HUES64 (cell line): ENCODE measurements at regions not wholly inside any gene's neighbourhood (a gene's known extent, or its start where the extent isn't known, plus 50 kb on each side); places are given as distances from the start of the nearest gene placed in this dataset.
"Not testable (repeated sequence)": the region's sequence is repeated elsewhere in the genome, so short reads cannot be mapped to it uniquely, and the experiment has no call there.

Experiments
- H3K27ac ChIP-seq: 2 replicates; pipeline ENCODE4 v1.7.0; 2013; ENCODE audit warnings: low read depth, low read length, inconsistent platforms
- H3K27me3 ChIP-seq: 2 replicates; pipeline ENCODE4 v1.6.1; 2013; ENCODE audit warnings: mild to moderate bottlenecking, low read length; ENCODE audit not compliant: insufficient read depth
- H3K36me3 ChIP-seq: 2 replicates; pipeline ENCODE4 v1.6.1; 2013; ENCODE audit warnings: mild to moderate bottlenecking, low read length; ENCODE audit not compliant: insufficient read depth
- H3K4me1 ChIP-seq: 2 replicates; pipeline ENCODE4 v1.6.1; 2013; ENCODE audit warnings: mild to moderate bottlenecking, low read length, moderate library complexity; ENCODE audit not compliant: insufficient read depth
- H3K4me3 ChIP-seq: 2 replicates; pipeline ENCODE4 v1.5.1; 2013; ENCODE audit warnings: mild to moderate bottlenecking, low read length, moderate library complexity
- H3K9ac ChIP-seq: 2 replicates; pipeline ENCODE4 v1.6.1; 2013; ENCODE audit warnings: mild to moderate bottlenecking, low read depth, low read length
- H3K9me3 ChIP-seq: 2 replicates; pipeline ENCODE4 v1.6.1; 2013; ENCODE audit warnings: low read depth, low read length; ENCODE audit not compliant: insufficient read depth
- WGBS: fragments of 150-250, 120-280 bp; methylation state at CpG from one replicate; pipeline ENCODE4 v1.1.7; 2013; ENCODE audit warnings: missing lambda C conversion rate; 5-methylcytosine and 5-hydroxymethylcytosine counted together

GRCh38 chr20:19129976-19130612 lies 82.3 kb upstream of the SLC24A3 start:
- no peak overlapping the region for H3K9ac ChIP-seq
- no peak overlapping the region for H3K27ac ChIP-seq
- no peak overlapping the region for H3K4me3 ChIP-seq
- WGBS: 76% methylated on average over 5 of the region's 5 CpGs
- peaks cover 9% of the 10 kb centered on the region; the same call in 1 of the 2 replicates for H3K9me3 ChIP-seq
- no peaks in the 10 kb centered on the region for H3K36me3 ChIP-seq
- H3K27me3 ChIP-seq: no peaks in the 10 kb centered on the region
- no peaks in the 10 kb centered on the region for H3K4me1 ChIP-seq

- Histone ChIP-seq H3K4me1 (no peaks in the 10 kb centered on the region), H3K4me3 (no peak overlapping the region), H3K36me3 (no peaks in the 10 kb centered on the region), H3K9me3 (peaks cover 14% of the 10 kb centered on the region; the same call in 1 of the 2 replicates), H3K9ac (no peak overlapping the region), H3K27me3 (no peaks in the 10 kb centered on the region), H3K27ac (no peak overlapping the region)
- 76% methylated on average over 1 of the region's 4 CpGs for WGBS
Observed at GRCh38 chr20:19130613-19130984, 81.8 kb upstream of the SLC24A3 start.

DNA sequence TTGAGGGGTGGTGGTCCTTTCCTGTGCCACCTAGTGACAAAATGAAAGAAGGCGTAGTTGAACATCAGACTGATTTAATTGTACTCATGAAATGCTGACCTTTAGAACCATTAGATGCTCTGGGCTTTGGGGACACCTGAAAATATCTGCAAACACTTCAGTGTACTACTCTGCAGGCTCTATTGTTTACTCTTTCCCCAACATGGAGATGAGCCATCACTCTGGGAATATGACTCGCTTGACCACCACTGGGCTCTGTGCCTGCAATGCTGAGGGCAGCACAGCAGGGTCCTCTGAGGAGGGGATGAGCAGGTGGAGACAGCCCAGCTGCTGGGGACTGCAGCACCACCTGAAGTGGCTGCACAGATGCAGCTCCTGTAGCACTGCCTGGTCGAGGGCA lies 74.8 kb upstream of the SLC24A3 start:
- 92% methylated on average over 3 of the region's 3 CpGs for WGBS
- no peaks in the 10 kb centered on the region for H3K27me3 ChIP-seq

GRCh38 chr20:19138758-19139157 lies 73.7 kb upstream of the SLC24A3 start:
- Histone ChIP-seq H3K36me3 (no peaks in the 10 kb centered on the region), H3K4me1 (no peaks in the 10 kb centered on the region), H3K9ac (no peak overlapping the region), H3K9me3 (peaks cover 41% of the 10 kb centered on the region), H3K4me3 (no peak overlapping the region), H3K27me3 (no peaks in the 10 kb centered on the region), H3K27ac (no peak overlapping the region)
- WGBS: 79% methylated on average over 1 of the region's 1 CpG

More for the DNA sequence above, 74.8 kb upstream of the SLC24A3 start:
- Histone ChIP-seq H3K9ac (no peak overlapping the region), H3K27ac (no peak overlapping the region), H3K9me3 (peaks cover 41% of the 10 kb centered on the region), H3K4me1 (no peaks in the 10 kb centered on the region), H3K4me3 (no peak overlapping the region), H3K36me3 (no peaks in the 10 kb centered on the region)

GRCh38 chr20:19139584-19139983 lies 72.9 kb upstream of the SLC24A3 start:
- 93% methylated on average over 2 of the region's 2 CpGs for WGBS
- H3K27ac ChIP-seq, H3K27me3 ChIP-seq, H3K9ac ChIP-seq, H3K4me1 ChIP-seq, H3K4me3 ChIP-seq, H3K36me3 ChIP-seq: not testable (repeated sequence)
- H3K9me3 ChIP-seq: peaks cover 38% of the 10 kb centered on the region

- WGBS: 93% methylated on average over 3 of the region's 3 CpGs
- Histone ChIP-seq H3K27me3 (no peaks in the 10 kb centered on the region), H3K9me3 (peaks cover 18% of the 10 kb centered on the region), H3K27ac (no peak overlapping the region), H3K9ac (no peak overlapping the region), H3K4me1 (no peaks in the 10 kb centered on the region), H3K4me3 (no peak overlapping the region), H3K36me3 (no peaks in the 10 kb centered on the region)
Observed at GRCh38 chr20:19141998-19142397, 70.4 kb upstream of the SLC24A3 start.

- 94% methylated on average over 2 of the region's 2 CpGs for WGBS
- no peaks in the 10 kb centered on the region for H3K4me1 ChIP-seq
- H3K9me3 ChIP-seq: peaks cover 13% of the 10 kb centered on the region
- H3K36me3 ChIP-seq: no peaks in the 10 kb centered on the region
- H3K9ac ChIP-seq: no peak overlapping the region
- H3K27me3 ChIP-seq: no peaks in the 10 kb centered on the region
- H3K4me3 ChIP-seq: no peak overlapping the region
- H3K27ac ChIP-seq: no peak overlapping the region
Observed at GRCh38 chr20:19143890-19144289, 68.6 kb upstream of the SLC24A3 start.

DNA sequence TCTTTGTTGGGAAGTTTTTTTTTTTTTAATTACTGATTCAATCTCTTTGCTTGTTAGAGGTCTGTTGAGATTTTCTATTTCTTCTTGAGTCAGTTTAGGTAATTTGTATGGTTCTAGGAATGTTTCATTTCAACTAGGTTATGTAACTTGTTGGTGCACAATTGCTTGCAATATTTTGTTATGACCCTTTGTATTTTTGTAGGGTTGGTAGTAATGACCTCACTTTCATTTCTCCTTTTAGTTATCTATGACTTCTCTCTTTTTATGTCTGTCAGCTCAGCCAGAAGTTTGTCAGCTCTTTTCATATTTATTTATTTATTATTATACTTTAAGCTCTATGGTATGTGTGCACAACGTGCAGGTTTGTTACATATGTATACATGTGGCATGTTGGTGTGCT lies 51.1 kb upstream of the SLC24A3 start:
- no peak overlapping the region for H3K27ac ChIP-seq
- no peaks in the 10 kb centered on the region for H3K4me1 ChIP-seq
- no CpG with 5 or more reads among the region's 1 CpG for WGBS

More for the DNA sequence above, 51.1 kb upstream of the SLC24A3 start:
- Histone ChIP-seq H3K9ac (no peak overlapping the region), H3K9me3 (no peaks in the 10 kb centered on the region), H3K4me3 (no peak overlapping the region), H3K27me3 (no peaks in the 10 kb centered on the region), H3K36me3 (no peaks in the 10 kb centered on the region)
